Right kidney (tissue), 1 donor: ENCODE measurements at regions not wholly inside any gene's neighbourhood (a gene's known extent, or its start where the extent isn't known, plus 50 kb on each side); places are given as distances from the start of the nearest gene placed in this dataset.
"Not testable (repeated sequence)": the region's sequence is repeated elsewhere in the genome, so short reads cannot be mapped to it uniquely, and the experiment has no call there.

ENCODE experiments used
- DNase-seq: peaks from one replicate; pipeline ENCODE4 v3.0.0-alpha.2; 2016

GRCh38 chr15:38002883-38003477 lies 68.5 kb downstream of the TMCO5A start:
- no peak for DNase-seq

GRCh38 chr15:38004218-38004861 lies 69.9 kb downstream of the TMCO5A start:
- DNase-seq: no peak

GRCh38 chr15:38005953-38006808 lies 71.7 kb downstream of the TMCO5A start:
- DNase-seq: no peak

GRCh38 chr15:38010395-38010794 lies 76.0 kb downstream of the TMCO5A start:
- no peak for DNase-seq

- DNase-seq: no peak
Observed at GRCh38 chr15:38012894-38013293, 78.5 kb downstream of the TMCO5A start.

GRCh38 chr15:38017721-38018120 lies 83.3 kb downstream of the TMCO5A start:
- DNase-seq: no peak

GRCh38 chr15:38019066-38019465 lies 84.6 kb downstream of the TMCO5A start:
- DNase-seq: no peak

GRCh38 chr15:38021259-38021658 lies 86.8 kb downstream of the TMCO5A start:
- DNase-seq: no peak

- DNase-seq: no peak
Observed at GRCh38 chr15:38024293-38025091, 90.1 kb downstream of the TMCO5A start.

GRCh38 chr15:38025656-38026055 lies 91.2 kb downstream of the TMCO5A start:
- not testable (repeated sequence) for DNase-seq

GRCh38 chr15:38028869-38029268 lies 94.4 kb downstream of the TMCO5A start:
- DNase-seq: no peak

GRCh38 chr15:38029736-38030135 lies 95.3 kb downstream of the TMCO5A start:
- no peak for DNase-seq

- no peak for DNase-seq
Observed at GRCh38 chr15:38030609-38031008, 96.2 kb downstream of the TMCO5A start.

- DNase-seq: no peak
Observed at GRCh38 chr15:38035701-38036100, 101.3 kb downstream of the TMCO5A start.

- no peak for DNase-seq
Observed at GRCh38 chr15:38036790-38037338, 102.4 kb downstream of the TMCO5A start.

- DNase-seq: no peak
Observed at GRCh38 chr15:38038659-38039442, 104.4 kb downstream of the TMCO5A start.

- no peak for DNase-seq
Observed at GRCh38 chr15:38040615-38041014, 106.2 kb downstream of the TMCO5A start.

GRCh38 chr15:38041576-38041975 lies 107.1 kb downstream of the TMCO5A start:
- no peak for DNase-seq

GRCh38 chr15:38042211-38042610 lies 107.8 kb downstream of the TMCO5A start:
- no peak for DNase-seq

- no peak for DNase-seq
Observed at GRCh38 chr15:38042707-38043445, 108.4 kb downstream of the TMCO5A start.
